Vagina (tissue), 2 donors: ENCODE measurements at regions not wholly inside any gene's neighbourhood (a gene's known extent, or its start where the extent isn't known, plus 50 kb on each side); places are given as distances from the start of the nearest gene placed in this dataset.

Experiments
- CTCF ChIP-seq, 3 experiments: fragments of 450-650 bp in 2 of 3; fragments of 200-600 bp in 1 of 3; sonication (generic) in 1 of 3; IDR thresholded peaks; one replicate each; pipeline ENCODE4 v1.5.1; 2017 to 2019; ENCODE audit warnings: antibody characterized with exemption in 3 of 3, mild to moderate bottlenecking in 2 of 3, moderate library complexity in 2 of 3
- POLR2A ChIP-seq, 2 donors: fragments of 450-650 bp; IDR thresholded peaks; one replicate each; pipeline ENCODE4 v1.6.1; 2017; ENCODE audit warnings: antibody characterized with exemption in 2 of 2, mild to moderate bottlenecking in 2 of 2, moderate library complexity in 2 of 2
- POLR2AphosphoS5 ChIP-seq, 2 donors: sonication (generic); formaldehyde crosslinking; IDR thresholded peaks; one replicate each; pipeline ENCODE4 v1.9.0; 2017; ENCODE audit warnings: antibody characterized with exemption in 2 of 2, mild to moderate bottlenecking in 2 of 2, low read depth in 1 of 2; ENCODE audit not compliant: insufficient read depth in 1 of 2

- TF ChIP-seq POLR2AphosphoS5 (IDR thresholded peaks at IDR 0.05; ENCODE audit: insufficient read depth in 1 of 2, low read depth in 1 of 2) (no peak), CTCF (IDR thresholded peaks at IDR 0.05) (no peak), POLR2A (IDR thresholded peaks at IDR 0.05) (no peak)
Measured at GRCh38 chr4:4948370-4948769, 70.9 kb downstream of the CYTL1 start.
